Erythroblast (primary cell): ENCODE measurements at regions not wholly inside any gene's neighbourhood (a gene's known extent, or its start where the extent isn't known, plus 50 kb on each side); places are given as distances from the start of the nearest gene placed in this dataset.

ENCODE experiments used
- GATA1 ChIP-seq: IDR thresholded peaks from 2 replicates; pipeline ENCODE4 v1.6.1; 2011; ENCODE audit warnings: low read depth, mild to moderate bottlenecking, control low read depth, low read length, moderate library complexity
- POLR2A ChIP-seq: IDR thresholded peaks from 2 replicates; pipeline ENCODE4 v1.6.1; 2011; ENCODE audit warnings: mild to moderate bottlenecking, low read length

DNA sequence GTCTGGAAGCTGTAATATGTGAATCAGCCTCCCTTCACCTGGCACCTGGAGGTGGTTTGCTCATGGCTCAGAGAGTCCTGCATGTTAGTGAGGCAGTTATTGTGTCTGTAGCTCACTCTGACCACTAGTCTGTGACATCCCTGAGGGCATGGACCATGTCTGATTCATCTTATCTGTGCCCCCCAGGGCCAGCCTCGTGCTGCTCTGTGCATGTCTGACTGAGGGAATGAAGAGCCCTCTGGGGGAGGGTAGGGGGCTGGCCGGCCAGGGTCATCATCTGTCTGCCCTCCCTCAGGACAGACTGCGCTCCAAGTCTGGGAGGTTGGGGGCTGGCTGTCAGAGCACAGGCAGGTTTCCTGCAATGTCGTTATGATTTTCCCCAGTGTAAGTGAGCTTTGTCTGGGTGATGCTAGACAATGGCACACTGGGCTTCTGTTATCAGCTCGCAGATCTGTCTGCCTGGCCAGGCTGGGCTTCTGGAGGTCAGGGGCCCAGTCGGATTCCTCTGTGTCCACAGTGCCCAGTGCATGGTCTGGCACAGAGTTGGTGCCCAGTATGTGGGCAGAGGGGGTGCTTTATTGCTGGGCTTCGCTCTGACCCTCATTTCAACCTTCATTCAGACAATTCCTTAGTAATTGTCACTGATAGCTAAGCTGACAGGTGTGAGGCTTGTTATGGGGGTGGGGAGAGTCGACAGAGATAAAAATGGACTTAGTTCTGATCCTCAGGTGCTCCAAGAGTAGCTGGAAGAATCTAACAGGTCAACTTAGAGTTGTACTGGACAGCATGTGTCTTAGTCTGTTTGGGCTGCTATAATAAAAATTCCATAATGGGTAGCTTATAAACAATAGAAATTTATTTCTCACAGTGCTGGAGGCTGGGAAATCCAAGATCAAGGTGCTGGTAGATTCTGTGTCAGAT lies 85.7 kb upstream of the SHB start:
- TF ChIP-seq POLR2A, result no peak
- TF ChIP-seq GATA1, result no peak
